PC-3 (cell line): ENCODE measurements at regions not wholly inside any gene's neighbourhood (a gene's known extent, or its start where the extent isn't known, plus 50 kb on each side); places are given as distances from the start of the nearest gene placed in this dataset.
A peak's percentile ranks its signal among the peaks of the same experiment; 100 is the strongest.

Experiments
- ATAC-seq: fragments of 200-7000 bp; cut with Tn5 transposase; 2 replicates; pipeline ENCODE4 v1.9.1; 2020; ENCODE audit warnings: mild to moderate bottlenecking, moderate library complexity
- BruUV-seq: library from RNA; stranded (reverse); fragments of 400-500 nt; replicated peaks from 2 replicates; lab custom pipeline; 2021; lab: Mats Ljungman, UMichigan
- CTCF ChIA-PET: fragments of 300-600 bp; sonication (Branson Sonifier 250); formaldehyde crosslinking; loops from one replicate; lab custom pipeline; 2022; ENCODE audit warnings: antibody characterized with exemption; lab: Charles Lee
- POLR2A ChIA-PET: fragments of 300-600 bp; sonication (Branson Sonifier 250); formaldehyde crosslinking; loops from one replicate; lab custom pipeline; 2022; ENCODE audit warnings: antibody characterized with exemption; ENCODE audit not compliant: unreplicated experiment; lab: Charles Lee
- DNase-seq: peaks from one replicate; pipeline ENCODE4 v3.0.0-alpha.2; 2015
- H2AFZ ChIP-seq: fragments of 300-600 bp; sonication (generic); 2 replicates; pipeline ENCODE4 v1.6.0; 2016; ENCODE audit warnings: antibody characterized with exemption, low read length
- H3F3A ChIP-seq: fragments of 300-600 bp; sonication (generic); one replicate; pipeline ENCODE4 v1.6.0; 2017; ENCODE audit warnings: antibody characterized with exemption, low read length, control low read depth, mild to moderate bottlenecking; ENCODE audit not compliant: unreplicated experiment
- H3K27ac ChIP-seq: fragments of 300-600 bp; sonication (generic); 2 replicates; pipeline ENCODE4 v1.5.1; 2016; ENCODE audit warnings: mild to moderate bottlenecking, low read length
- H3K27me3 ChIP-seq: fragments of 300-600 bp; sonication (generic); 2 replicates; pipeline ENCODE4 v1.6.1; 2016; ENCODE audit warnings: low read length, mixed read lengths
- H3K36me3 ChIP-seq: fragments of 300-600 bp; sonication (generic); 2 replicates; pipeline ENCODE4 v1.6.1; 2016; ENCODE audit warnings: low read depth, mixed run types, low read length, mixed read lengths
- H3K4me1 ChIP-seq: fragments of 300-600 bp; sonication (generic); 2 replicates; pipeline ENCODE4 v1.5.1; 2016; ENCODE audit warnings: low read length; ENCODE audit not compliant: insufficient read depth
- H3K4me2 ChIP-seq: fragments of 300-600 bp; sonication (generic); 2 replicates; pipeline ENCODE4 v1.6.0; 2016; ENCODE audit warnings: low read length
- H3K4me3 ChIP-seq: fragments of 300-600 bp; sonication (generic); 2 replicates; pipeline ENCODE4 v1.5.1; 2016; ENCODE audit warnings: mild to moderate bottlenecking, low read length, mixed read lengths
- H3K79me2 ChIP-seq: fragments of 300-600 bp; sonication (generic); 2 replicates; pipeline ENCODE4 v1.6.1; 2017; ENCODE audit warnings: low read length, mixed read lengths
- H3K9ac ChIP-seq: fragments of 300-600 bp; sonication (generic); 2 replicates; pipeline ENCODE4 v1.6.0; 2016; ENCODE audit warnings: mild to moderate bottlenecking, low read length
- H3K9me2 ChIP-seq: fragments of 300-600 bp; sonication (generic); replicated peaks from 2 replicates; pipeline ENCODE4 v1.6.1; 2016; ENCODE audit warnings: mixed run types, low read length, mixed read lengths
- H3K9me3 ChIP-seq: fragments of 300-600 bp; sonication (generic); 2 replicates; pipeline ENCODE4 v1.6.1; 2016; ENCODE audit warnings: low read length, mixed read lengths
- H4K20me1 ChIP-seq: fragments of 300-600 bp; sonication (generic); 2 replicates; pipeline ENCODE4 v1.6.1; 2016; ENCODE audit warnings: low read length, mixed read lengths
- EZH2 ChIP-seq: fragments of 300-600 bp; sonication (generic); IDR thresholded peaks from one replicate; pipeline ENCODE4 v1.6.1; 2017; ENCODE audit warnings: antibody characterized with exemption, mild to moderate bottlenecking, low read length; ENCODE audit not compliant: unreplicated experiment
- EZH2phosphoT487 ChIP-seq: fragments of 300-600 bp; sonication (generic); IDR thresholded peaks from 2 replicates; pipeline ENCODE4 v1.6.1; 2018; ENCODE audit warnings: mild to moderate bottlenecking, antibody characterized with exemption, low read length, borderline replicate concordance
- intact Hi-C: fragments of 100-400 bp; cut with micrococcal nuclease; formaldehyde crosslinking; loops from 2 replicates; pipeline ENCODE4 v1.9.0; 2023
- TF ChIP-seq, protein P1 (sequence below): fragments of 300-600 bp; sonication (generic); conservative IDR thresholded peaks from 2 replicates; pipeline ENCODE4 v1.5.1; 2017; ENCODE audit warnings: antibody characterized with exemption, low read depth, mild to moderate bottlenecking, low read length

GRCh38 chr2:210919128-210919527 lies 362.7 kb downstream of the CPS1 start:
- ChIA-PET CTCF (no interaction called here), POLR2A (interaction anchor here (0.6 kb wide), 1 partner anchor 77 kb away, joined by 3 read pairs; no protein-coding TSS in a partner anchor)
- Histone ChIP-seq H4K20me1 (no peaks in the 10 kb centered on the region), H2AFZ (no peak overlapping the region), H3K9ac (no peak overlapping the region), H3K9me2 (no peaks in the 10 kb centered on the region), H3F3A (no peaks in the 10 kb centered on the region), H3K79me2 (no peaks in the 10 kb centered on the region), H3K27ac (no peak overlapping the region), H3K4me1 (no peaks in the 10 kb centered on the region), H3K36me3 (no peaks in the 10 kb centered on the region), H3K4me3 (no peak overlapping the region), H3K4me2 (no peak overlapping the region), H3K9me3 (no peaks in the 10 kb centered on the region), H3K27me3 (no peaks in the 10 kb centered on the region)
- no peak for TF ChIP-seq EZH2
- TF ChIP-seq EZH2phosphoT487 = no peak
- TF ChIP-seq, protein P1, sequence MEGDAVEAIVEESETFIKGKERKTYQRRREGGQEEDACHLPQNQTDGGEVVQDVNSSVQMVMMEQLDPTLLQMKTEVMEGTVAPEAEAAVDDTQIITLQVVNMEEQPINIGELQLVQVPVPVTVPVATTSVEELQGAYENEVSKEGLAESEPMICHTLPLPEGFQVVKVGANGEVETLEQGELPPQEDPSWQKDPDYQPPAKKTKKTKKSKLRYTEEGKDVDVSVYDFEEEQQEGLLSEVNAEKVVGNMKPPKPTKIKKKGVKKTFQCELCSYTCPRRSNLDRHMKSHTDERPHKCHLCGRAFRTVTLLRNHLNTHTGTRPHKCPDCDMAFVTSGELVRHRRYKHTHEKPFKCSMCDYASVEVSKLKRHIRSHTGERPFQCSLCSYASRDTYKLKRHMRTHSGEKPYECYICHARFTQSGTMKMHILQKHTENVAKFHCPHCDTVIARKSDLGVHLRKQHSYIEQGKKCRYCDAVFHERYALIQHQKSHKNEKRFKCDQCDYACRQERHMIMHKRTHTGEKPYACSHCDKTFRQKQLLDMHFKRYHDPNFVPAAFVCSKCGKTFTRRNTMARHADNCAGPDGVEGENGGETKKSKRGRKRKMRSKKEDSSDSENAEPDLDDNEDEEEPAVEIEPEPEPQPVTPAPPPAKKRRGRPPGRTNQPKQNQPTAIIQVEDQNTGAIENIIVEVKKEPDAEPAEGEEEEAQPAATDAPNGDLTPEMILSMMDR = no peak
- no peak for ATAC-seq
- intact Hi-C loops = no loop called here
- DNase-seq = no peak
- BruUV-seq = no TSS peak

- DNase-seq (no peak), ATAC-seq (no peak)
- BruUV-seq = no TSS peak
- H3K27me3 ChIP-seq = no peaks in the 10 kb centered on the region
- POLR2A ChIA-PET = no interaction called here
- H3K9me2 ChIP-seq = no peaks in the 10 kb centered on the region
- no peaks in the 10 kb centered on the region for H3K36me3 ChIP-seq
- H3K4me2 ChIP-seq = no peak overlapping the region
- no peaks in the 10 kb centered on the region for H3K79me2 ChIP-seq
- no peak overlapping the region for H3K4me3 ChIP-seq
- intact Hi-C loops = no loop called here
- TF ChIP-seq EZH2phosphoT487 (no peak), EZH2 (no peak)
- TF ChIP-seq, protein P1 = no peak
- H3K9ac ChIP-seq = no peak overlapping the region
- H3K27ac ChIP-seq = no peak overlapping the region
- H3K4me1 ChIP-seq = no peaks in the 10 kb centered on the region
- no peaks in the 10 kb centered on the region for H3F3A ChIP-seq
- no peak overlapping the region for H2AFZ ChIP-seq
- no peaks in the 10 kb centered on the region for H4K20me1 ChIP-seq
- no peaks in the 10 kb centered on the region for H3K9me3 ChIP-seq
- CTCF ChIA-PET = no interaction called here
These were observed 366.0 kb downstream of the CPS1 start for GRCh38 chr2:210922419-210922818.

- intact Hi-C loops = no loop called here
- H3K36me3 ChIP-seq = no peaks in the 10 kb centered on the region
- H3K4me1 ChIP-seq = no peaks in the 10 kb centered on the region
- H3F3A ChIP-seq = no peaks in the 10 kb centered on the region
- no peak for DNase-seq
- TF ChIP-seq EZH2phosphoT487 (no peak), EZH2 (no peak)
- TF ChIP-seq, protein P1 = no peak
- H3K4me2 ChIP-seq = no peak overlapping the region
- ChIA-PET CTCF (no interaction called here), POLR2A (interaction anchor here (0.6 kb wide), 1 partner anchor 15 kb away, joined by 5 read pairs; no protein-coding TSS in a partner anchor)
- no peak overlapping the region for H3K9ac ChIP-seq
- H3K27ac ChIP-seq = no peak overlapping the region
- 0 out of 2 replicates have a peak overlapping the region, but pooled peaks have one; percentile 3 for H2AFZ ChIP-seq
- H3K9me2 ChIP-seq = no peaks in the 10 kb centered on the region
- no peak overlapping the region for H3K4me3 ChIP-seq
- H3K27me3 ChIP-seq = no peaks in the 10 kb centered on the region
- BruUV-seq = no TSS peak
- H4K20me1 ChIP-seq = no peaks in the 10 kb centered on the region
- no peak for ATAC-seq
- no peaks in the 10 kb centered on the region for H3K9me3 ChIP-seq
- no peaks in the 10 kb centered on the region for H3K79me2 ChIP-seq
These were observed 372.3 kb downstream of the CPS1 start for GRCh38 chr2:210928714-210929113.
